ENCODE measurements at regions not wholly inside any gene's neighbourhood (a gene's known extent, or its start where the extent isn't known, plus 50 kb on each side); places are given as distances from the start of the nearest gene placed in this dataset.
A peak's percentile ranks its signal among the peaks of the same experiment; 100 is the strongest.
"Not testable (repeated sequence)": the region's sequence is repeated elsewhere in the genome, so short reads cannot be mapped to it uniquely, and the experiment has no call there.

- not testable (repeated sequence) for DNase-seq
Measured at GRCh38 chr16:88274126-88274750, 108.5 kb upstream of the ZNF469 start.

DNA sequence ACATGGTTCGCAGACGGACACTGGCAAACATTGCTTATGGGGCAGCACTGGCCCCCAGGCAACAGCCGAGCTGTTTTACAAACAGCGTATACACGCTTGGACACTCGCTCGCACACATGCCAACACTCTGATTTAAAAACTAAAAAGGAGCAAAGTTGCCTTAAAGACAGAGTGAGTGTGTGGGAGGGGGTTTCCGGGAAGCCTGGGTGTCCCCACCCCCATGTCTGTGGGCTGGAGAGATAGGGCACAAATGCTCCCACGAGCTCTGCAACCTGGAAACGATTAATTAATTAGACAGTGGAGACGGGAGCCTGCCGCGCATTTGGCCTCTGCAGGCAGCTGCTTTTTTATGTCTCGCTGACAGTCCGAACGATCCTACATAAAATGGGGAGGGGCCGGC lies 107.9 kb upstream of the ZNF469 start:
- no peak for DNase-seq

DNA sequence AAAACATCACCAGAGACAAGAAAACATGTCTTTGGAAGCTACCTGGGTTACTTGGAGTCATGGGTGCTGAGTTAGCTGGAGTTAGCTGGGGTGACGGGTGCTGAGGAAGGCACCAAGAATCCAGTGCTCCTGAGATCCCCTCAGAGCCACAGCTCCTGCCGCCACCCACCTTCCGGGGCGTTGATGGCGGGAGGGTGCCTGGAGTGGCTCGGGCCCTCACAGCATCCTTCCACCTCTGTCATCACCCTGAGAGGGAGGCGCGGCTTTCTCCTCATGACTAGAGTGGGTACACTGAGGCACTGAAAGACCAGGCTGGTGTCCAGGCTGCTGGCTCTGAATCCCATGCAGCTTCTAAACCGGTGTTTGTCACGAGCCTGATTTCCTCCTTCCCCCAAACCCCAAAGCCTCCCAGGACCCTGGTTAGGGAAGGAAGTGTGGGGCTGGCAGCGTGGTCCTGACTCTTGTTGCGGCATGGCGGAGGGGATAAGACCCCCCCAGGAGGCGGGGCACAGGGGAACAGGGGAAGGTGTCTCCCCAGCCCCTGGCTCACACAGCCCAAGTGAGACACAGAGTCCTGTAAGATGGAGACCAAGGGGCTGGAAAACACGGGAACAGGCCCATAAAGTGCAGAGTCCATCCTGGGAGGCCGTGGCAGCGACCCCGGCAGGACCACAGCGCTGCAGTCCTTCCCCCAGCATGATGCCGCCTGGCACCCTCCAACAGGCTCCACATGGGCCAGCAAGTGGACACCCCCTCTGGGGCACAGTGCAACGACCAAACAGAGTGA lies 107.2 kb upstream of the ZNF469 start:
- DNase-seq = not testable (repeated sequence)

DNA sequence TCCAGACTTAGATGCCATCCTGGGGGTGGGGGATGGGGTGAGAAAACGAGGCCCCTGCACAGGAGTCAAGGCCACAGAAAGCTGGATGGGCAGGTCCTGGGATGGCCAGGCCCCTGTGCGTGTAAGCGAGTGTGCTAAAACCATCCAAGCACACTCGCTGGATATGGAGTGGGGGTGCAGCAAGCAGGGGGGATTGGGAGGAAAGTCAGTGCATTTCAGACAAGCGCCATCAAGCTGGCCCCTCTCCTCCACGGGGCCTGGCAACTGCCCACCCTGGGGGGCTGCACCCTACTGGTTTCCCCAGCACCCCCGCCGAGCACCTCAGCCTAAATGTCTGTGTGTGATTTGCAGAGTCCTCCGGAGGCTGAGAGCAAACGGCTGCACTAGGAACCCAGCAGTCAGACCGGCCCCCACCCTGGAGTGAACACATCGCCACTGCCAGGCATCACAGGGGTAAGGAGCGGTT lies 106.6 kb upstream of the ZNF469 start:
- not testable (repeated sequence) for DNase-seq

DNA sequence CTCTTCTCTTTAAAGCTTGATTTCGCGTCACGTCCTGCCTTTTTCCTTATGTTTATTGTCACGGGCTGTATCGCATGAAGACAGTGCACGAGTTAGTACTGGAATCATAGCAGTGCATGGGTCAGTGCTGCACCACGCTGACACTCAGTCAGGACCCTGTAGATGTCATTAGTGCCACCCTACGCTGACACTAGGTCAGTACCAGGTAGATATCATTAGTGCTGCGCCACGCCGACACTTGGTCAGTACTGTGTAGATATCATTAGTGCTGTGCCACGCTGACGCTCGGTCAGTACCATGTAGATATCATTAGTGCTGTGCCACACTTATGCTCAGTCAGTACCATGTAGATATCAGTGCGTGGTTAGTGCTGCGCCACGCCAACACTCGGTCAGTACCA lies 106.2 kb upstream of the ZNF469 start:
- DNase-seq = no peak

DNA sequence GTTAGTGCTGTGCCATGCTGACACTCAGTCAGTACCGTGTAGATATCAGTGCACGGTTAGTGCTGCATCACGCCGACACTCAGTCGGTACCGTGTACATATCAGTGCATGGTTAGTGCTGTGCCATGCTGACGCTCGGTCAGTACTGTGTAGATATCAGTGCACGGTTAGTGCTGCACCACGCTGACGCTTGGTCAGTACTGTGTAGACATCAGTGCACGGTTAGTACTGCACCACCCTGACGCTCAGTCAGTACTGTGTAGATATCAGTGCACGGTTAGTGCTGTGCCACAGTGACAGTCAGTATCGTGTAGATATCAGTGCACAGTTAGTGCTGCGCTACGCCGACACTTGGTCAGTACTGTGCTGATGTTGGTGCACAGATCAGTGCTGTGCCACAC lies 102.8 kb upstream of the ZNF469 start:
- no peak for DNase-seq

DNA sequence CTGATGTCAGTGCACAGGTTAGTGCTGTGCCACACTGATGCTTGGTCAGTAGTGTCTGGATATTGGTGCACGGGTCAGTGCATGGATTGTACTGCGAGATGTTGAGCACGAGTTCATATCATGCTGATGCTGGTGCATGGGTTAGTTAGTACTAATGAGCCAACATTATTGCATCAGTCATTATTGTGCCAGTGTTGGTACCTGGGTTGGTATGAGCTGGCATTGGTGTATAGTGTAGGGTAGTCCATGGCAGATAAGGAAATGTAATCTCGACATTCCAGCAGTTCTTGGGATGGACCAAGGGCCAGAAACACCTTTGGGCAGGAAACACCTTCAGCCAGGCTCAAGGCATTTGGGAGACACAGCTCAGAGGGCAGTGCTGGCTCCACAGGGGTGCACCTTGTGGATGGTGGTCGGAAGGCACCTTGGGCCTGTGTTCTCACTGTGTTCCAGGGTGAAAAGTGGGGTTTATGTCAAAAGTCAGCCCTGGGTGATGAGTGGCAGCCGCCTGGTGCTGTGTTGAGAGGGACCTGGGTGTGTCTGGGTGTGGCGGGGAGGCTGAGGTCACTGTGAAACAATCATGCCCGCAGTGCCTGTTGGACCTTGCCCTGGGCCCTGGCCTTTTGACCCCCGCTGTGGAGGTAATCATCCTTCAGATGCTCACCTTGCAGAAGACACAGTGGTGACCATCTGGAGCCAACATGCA lies 100.7 kb upstream of the ZNF469 start:
- no peak for DNase-seq

DNA sequence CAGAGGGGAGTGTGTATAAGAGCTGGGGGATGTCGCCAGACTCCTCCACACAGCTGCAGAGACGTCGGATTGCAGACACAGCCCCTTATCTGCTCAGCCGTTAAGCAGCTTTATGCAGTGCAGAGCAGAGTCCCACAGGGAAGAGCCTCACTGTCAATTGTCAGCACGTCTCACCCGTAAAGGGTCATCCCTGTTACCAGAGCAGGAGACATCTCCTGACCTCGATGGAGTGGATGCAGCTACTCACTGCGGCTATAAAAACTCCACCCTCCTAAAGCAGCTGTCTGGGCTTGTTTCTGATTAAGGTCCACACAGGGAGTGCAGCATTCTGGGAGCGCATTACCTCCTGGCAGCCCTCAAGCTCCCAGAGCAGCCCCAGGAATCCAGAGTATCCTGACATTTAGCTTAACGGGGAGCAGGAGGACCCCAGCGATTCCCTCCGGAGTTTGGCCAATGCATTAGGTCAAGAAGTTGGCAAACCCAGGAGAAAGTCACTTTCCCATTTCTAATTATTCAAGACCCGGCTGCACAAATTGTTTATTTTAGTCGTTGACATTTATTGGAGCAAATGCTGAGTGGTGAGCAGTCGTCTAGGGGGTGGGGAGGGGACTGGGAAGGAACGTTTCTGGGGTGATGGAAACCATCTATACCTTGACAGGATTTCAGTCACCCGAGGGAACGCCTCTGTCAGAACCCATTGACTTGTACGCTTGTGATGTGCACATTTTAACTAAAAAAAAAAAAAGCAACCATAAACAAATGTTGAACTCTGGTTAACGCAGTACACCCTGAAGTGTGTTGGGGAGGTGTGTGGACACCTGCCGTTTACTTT lies 100.0 kb upstream of the ZNF469 start:
- peak; percentile 14 for DNase-seq

- no peak for DNase-seq
Measured at GRCh38 chr16:88283596-88283995, 99.2 kb upstream of the ZNF469 start.

DNA sequence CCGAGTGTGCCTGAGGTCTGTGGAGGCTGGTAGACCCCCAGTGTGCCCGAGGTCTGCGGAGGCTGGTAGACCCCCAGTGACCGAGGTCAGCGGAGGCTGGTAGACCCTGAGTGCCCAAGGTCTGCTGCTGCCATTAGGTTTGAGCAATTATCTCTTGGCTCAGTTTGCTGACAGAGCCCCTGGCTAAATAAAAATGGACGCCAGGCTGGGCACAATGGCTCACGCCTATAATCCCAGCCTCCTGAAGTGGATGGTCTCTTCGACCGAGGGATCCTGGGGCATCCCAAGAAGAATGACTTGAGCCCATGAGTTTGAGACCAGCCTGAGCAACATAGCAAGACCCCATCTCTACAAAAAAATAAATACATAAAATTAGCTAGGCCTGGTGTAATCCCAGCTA lies 98.7 kb upstream of the ZNF469 start:
- no peak for DNase-seq

DNA sequence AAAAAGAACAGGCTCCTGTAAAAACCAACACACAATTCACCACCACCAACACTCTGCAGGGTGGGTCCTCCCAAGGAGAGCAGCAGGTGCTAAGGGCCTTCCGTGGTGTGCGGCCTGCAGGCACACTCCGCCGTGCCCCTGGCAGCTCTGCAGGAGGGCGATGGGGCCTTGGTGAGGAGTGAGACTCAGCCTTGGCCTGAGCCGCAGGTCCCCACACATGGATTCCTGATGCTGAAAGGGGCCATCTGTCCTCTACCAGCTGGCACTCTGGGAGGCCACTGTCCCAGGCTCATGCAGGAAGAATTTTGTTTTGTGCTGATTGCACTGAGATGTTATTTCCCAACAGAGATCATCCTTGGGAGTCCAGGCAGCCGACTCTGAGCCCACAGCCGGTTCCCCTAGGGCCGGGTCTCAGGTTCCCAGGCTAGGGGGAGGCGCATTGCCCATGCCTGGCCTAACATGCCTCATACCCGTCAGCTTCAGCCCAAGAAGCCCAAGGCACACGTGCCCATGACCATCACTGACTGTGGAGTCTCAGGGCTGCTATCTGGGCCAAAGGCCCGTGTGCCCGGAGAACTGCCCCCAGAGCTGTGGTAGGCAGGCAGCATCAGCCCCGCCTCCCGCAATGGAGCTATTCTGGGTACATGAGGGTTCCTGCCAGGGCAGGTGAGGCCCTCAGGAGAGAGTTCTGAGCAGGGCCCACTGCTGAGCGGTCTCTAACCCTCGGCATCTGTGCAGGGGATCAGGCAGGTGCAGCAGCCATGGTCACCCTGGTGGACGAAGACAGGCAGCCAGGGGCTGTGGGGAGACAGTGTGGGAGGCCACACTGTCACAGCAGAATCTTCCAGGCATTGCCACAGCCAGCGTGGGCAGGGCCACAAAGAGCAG lies 97.9 kb upstream of the ZNF469 start:
- DNase-seq = no peak

DNA sequence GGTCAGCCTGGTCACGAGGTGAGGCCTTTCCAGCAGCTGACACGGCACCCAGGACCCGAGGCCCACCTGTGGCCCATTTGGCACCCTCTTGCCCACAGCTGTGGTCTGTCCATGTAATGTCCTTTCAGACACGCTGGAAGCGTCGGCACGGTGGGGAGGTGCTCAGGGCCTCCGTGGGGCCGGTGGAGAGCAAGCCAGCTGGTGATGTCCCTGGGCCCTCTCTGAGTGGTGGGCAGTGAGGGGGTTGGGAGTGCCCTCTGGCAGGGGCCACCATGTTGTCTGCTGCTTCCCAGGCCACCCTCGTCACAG lies 97.3 kb upstream of the ZNF469 start:
- DNase-seq = no peak

DNA sequence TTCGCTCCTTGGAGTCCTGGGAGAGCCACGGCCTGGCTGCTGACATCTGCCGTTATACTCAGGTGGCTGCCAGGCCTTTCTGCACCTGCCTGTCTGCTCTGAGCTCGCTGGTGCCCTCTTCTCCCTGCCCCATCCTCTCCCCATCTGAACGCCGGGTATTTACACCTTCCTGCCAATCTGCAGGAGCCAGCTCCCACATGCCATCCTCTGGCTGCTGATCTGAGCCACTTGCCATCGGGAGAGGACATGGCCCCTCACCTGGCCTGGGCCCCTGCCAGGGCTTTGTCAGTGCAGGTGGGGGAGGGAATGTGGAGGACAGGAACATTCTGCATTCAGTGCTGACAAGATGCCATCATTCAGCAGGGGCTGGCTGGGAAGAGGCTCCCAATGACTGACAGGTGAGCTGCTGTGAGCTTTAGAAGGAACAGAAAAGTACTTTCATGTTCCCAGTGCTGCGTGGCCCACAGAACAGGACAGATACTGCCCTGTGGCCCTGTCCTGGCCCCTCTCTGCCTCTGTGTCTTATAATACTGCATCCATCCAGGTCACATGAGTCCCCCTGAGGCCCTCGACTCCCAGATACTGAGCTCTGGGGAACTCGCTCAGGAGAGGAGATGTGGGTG lies 96.3 kb upstream of the ZNF469 start:
- no peak for DNase-seq

- DNase-seq = no peak
Measured at GRCh38 chr16:88287219-88287618, 95.5 kb upstream of the ZNF469 start.

- no peak for DNase-seq
Measured at GRCh38 chr16:88288303-88288702, 94.5 kb upstream of the ZNF469 start.

DNA sequence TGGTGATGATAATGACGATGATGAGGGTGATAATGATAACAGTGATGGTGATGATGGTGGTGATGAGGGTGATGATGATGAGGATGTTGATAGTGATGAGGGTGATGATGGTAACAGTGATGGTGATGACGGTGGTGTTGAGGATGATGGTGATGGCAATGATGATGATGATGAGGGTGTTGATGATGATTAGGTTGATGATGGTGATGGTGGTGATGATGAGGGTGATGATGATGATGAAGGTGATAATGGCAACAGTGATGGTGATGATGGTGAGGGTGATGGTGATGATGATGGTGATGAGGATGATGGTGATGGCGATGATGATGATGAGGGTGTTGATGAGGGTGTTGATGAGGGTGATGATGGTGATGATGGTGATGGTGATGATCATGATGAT lies 93.8 kb upstream of the ZNF469 start:
- DNase-seq = no peak

GRCh38 chr16:88289561-88289960 lies 93.2 kb upstream of the ZNF469 start:
- DNase-seq = no peak

- DNase-seq = no peak
Measured at GRCh38 chr16:88289968-88290401, 92.8 kb upstream of the ZNF469 start.

- DNase-seq = no peak
Measured at GRCh38 chr16:88290850-88291830, 91.6 kb upstream of the ZNF469 start.
